ENCODE measurements at regions not wholly inside any gene's neighbourhood (a gene's known extent, or its start where the extent isn't known, plus 50 kb on each side); places are given as distances from the start of the nearest gene placed in this dataset.

DNA sequence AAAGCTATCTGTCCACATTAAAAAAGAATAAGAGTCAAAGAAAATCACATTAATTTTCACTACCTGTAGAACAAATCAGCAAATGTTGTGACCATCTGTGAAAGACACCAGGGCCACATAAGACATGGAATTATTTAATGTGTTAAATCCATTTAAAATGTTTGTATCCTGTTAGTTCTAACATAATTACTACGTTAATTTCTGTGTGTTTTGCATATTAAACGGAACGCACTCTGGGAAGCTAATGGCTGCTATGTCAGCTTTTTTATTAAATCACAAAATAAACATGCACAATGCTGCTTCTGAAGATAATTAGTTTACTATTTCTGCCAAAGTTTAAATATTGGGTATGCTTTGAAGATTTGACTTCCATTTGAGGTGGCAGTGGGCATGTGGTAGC, 1061.2 kb downstream of the CDH11 start:
- DNase-seq, result no peak
- WGBS, 2 donors (ENCODE audit: low coverage in 1 of 2), result 93 to 94% methylated on average over 3 of the region's 3 CpGs
- Histone ChIP-seq H3K27ac (no peak overlapping the region), H3K4me3 (no peak overlapping the region), H3K4me1 (no peaks in the 10 kb centered on the region), H3K27me3 (no peaks in the 10 kb centered on the region), H3K9me3 (no peaks in the 10 kb centered on the region), H3K36me3 (no peaks in the 10 kb centered on the region)
- in situ Hi-C loops (cut with MboI; ENCODE audit: low pct_ligation_motif_present in 1 of 4, low pct_unique_long_range_greater_than_20kb in 1 of 4, low sequenced_read_pairs in 3 of 4), result no loop called here
- TF ChIP-seq EP300 (IDR thresholded peaks at IDR 0.05; ENCODE audit: low read depth) (no peak), POLR2AphosphoS5 (IDR thresholded peaks at IDR 0.05) (no peak)
- TF ChIP-seq, protein P1, sequence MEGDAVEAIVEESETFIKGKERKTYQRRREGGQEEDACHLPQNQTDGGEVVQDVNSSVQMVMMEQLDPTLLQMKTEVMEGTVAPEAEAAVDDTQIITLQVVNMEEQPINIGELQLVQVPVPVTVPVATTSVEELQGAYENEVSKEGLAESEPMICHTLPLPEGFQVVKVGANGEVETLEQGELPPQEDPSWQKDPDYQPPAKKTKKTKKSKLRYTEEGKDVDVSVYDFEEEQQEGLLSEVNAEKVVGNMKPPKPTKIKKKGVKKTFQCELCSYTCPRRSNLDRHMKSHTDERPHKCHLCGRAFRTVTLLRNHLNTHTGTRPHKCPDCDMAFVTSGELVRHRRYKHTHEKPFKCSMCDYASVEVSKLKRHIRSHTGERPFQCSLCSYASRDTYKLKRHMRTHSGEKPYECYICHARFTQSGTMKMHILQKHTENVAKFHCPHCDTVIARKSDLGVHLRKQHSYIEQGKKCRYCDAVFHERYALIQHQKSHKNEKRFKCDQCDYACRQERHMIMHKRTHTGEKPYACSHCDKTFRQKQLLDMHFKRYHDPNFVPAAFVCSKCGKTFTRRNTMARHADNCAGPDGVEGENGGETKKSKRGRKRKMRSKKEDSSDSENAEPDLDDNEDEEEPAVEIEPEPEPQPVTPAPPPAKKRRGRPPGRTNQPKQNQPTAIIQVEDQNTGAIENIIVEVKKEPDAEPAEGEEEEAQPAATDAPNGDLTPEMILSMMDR (IDR thresholded peaks at IDR 0.05), result no peak
- intact Hi-C loops (cut with DNase I; ENCODE audit: low total_unique reads), result no loop called here

DNA sequence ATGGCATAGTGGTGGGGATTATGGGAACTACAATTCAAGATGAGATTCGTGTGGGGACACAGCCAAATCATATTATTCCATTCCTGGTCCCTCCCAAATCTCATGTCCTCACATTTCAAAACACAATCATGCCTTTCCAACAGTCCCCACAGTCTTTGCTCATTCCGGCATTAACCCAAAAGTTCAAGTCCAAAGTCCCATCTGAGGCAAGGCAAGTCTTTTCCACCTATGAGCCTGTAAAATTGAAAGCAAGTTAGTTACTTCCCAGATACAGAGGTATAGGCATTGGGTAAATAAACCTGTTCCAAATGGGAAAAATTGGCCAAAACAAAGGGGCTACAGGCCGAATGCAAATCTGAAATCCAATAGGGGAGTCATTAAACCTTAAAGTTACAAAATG, 1063.2 kb downstream of the CDH11 start:
- intact Hi-C loops (cut with DNase I; ENCODE audit: low total_unique reads), result no loop called here
- Histone ChIP-seq H3K36me3 (no peaks in the 10 kb centered on the region), H3K27me3 (no peaks in the 10 kb centered on the region), H3K27ac (no peak overlapping the region), H3K9me3 (no peaks in the 10 kb centered on the region), H3K4me1 (no peaks in the 10 kb centered on the region), H3K4me3 (no peak overlapping the region)
- in situ Hi-C loops (cut with MboI; ENCODE audit: low pct_ligation_motif_present in 1 of 4, low pct_unique_long_range_greater_than_20kb in 1 of 4, low sequenced_read_pairs in 3 of 4), result no loop called here
- TF ChIP-seq, protein P1 (IDR thresholded peaks at IDR 0.05), result no peak
- 60 to 67% methylated on average over 2 to 3 of the region's 3 CpGs for WGBS, 2 donors (ENCODE audit: low coverage in 1 of 2)
- no peak for DNase-seq

DNA sequence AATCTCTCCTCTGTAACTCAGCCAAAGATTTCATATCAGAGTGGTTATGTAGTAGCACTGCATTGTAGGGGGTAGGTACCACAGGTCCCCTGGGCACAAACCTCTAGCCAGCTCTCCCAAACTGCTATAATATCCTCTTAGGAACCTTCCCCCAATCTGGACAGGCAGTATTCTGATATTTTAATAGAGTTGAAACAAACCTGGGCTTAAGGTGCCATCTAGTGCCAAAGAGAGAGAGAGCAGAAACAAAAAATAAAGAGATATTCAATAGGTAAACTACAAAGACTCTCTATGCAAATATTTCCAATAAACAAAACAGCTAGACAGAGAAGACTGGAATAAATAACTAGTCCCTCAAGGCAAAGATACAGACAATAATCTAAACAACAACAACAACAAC, 1070.0 kb downstream of the CDH11 start:
- H3K27ac ChIP-seq, result no peak overlapping the region
- H3K4me1 ChIP-seq, result no peaks in the 10 kb centered on the region
- no peak for DNase-seq
- TF ChIP-seq POLR2A (IDR thresholded peaks at IDR 0.05) (no peak), EP300 (IDR thresholded peaks at IDR 0.05; ENCODE audit: low read depth) (no peak)
- TF ChIP-seq, protein P1 (IDR thresholded peaks at IDR 0.05), result no peak
- in situ Hi-C loops (cut with MboI; ENCODE audit: low pct_ligation_motif_present in 1 of 4, low pct_unique_long_range_greater_than_20kb in 1 of 4, low sequenced_read_pairs in 3 of 4), result no loop called here
- no peaks in the 10 kb centered on the region for H3K36me3 ChIP-seq
- H3K27me3 ChIP-seq, result no peaks in the 10 kb centered on the region
- no peak overlapping the region for H3K4me3 ChIP-seq
- no peaks in the 10 kb centered on the region for H3K9me3 ChIP-seq
- intact Hi-C loops (cut with DNase I; ENCODE audit: low total_unique reads), result no loop called here

DNA sequence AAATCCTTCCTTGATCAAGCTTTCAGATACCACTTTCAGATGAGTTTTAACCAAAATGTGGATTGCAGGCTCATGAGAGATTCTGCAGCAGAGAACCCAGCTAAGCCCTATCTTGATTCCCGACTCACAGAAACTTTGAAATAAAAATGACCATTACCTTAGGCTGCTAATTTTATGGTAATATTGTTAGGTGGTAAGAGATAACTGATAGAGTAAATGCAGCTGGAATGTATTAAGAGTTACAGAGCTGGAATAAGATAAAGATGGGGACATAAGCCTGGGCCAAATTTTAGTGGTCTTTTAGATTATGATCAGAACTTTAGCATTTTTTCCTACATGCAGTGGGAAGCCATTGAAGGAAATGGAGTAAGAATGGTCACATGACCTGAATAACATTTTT, 1074.0 kb downstream of the CDH11 start:
- Histone ChIP-seq H3K27me3 (no peaks in the 10 kb centered on the region), H3K36me3 (no peaks in the 10 kb centered on the region), H3K9me3 (no peaks in the 10 kb centered on the region), H3K4me3 (no peak overlapping the region), H3K27ac (no peak overlapping the region), H3K4me1 (no peaks in the 10 kb centered on the region)
- 75% methylated on average over 1 of the region's 1 CpG for WGBS, 2 donors (ENCODE audit: low coverage in 1 of 2)
- intact Hi-C loops (cut with DNase I; ENCODE audit: low total_unique reads), result no loop called here
- TF ChIP-seq POLR2A (IDR thresholded peaks at IDR 0.05) (no peak), EP300 (IDR thresholded peaks at IDR 0.05; ENCODE audit: low read depth) (no peak), POLR2AphosphoS5 (IDR thresholded peaks at IDR 0.05) (no peak)
- TF ChIP-seq, protein P1 (IDR thresholded peaks at IDR 0.05), result no peak
- in situ Hi-C loops (cut with MboI; ENCODE audit: low pct_ligation_motif_present in 1 of 4, low pct_unique_long_range_greater_than_20kb in 1 of 4, low sequenced_read_pairs in 3 of 4), result no loop called here
- DNase-seq, result no peak

All from transverse colon (tissue), 4 donors.